A549 (cell line): ENCODE measurements at regions not wholly inside any gene's neighbourhood (a gene's known extent, or its start where the extent isn't known, plus 50 kb on each side); places are given as distances from the start of the nearest gene placed in this dataset.

Experiments used
- CEBPB ChIP-seq, 2 experiments: fragments of >200 bp in 1 of 2; sonication (Bioruptor Twin) in 1 of 2; formaldehyde crosslinking in 1 of 2; IDR thresholded peaks; 2 replicates each; pipeline ENCODE4 v1.6.1; 2012 to 2016
- CHD4 ChIP-seq: fragments of 200-600 bp; sonication (generic); IDR thresholded peaks from 2 replicates; pipeline ENCODE4 v1.6.1; 2016; ENCODE audit warnings: antibody characterized with exemption, mild to moderate bottlenecking, borderline replicate concordance
- CTCF ChIP-seq: fragments of >200 bp; sonication (Bioruptor Twin); formaldehyde crosslinking; IDR thresholded peaks from 3 replicates; pipeline ENCODE4 v1.5.1; 2016
- EHMT2 ChIP-seq: fragments of 200-600 bp; sonication (generic); IDR thresholded peaks from 2 replicates; pipeline ENCODE4 v1.6.1; 2016; ENCODE audit warnings: antibody characterized with exemption, low read depth, mild to moderate bottlenecking, moderate library complexity
- EP300 ChIP-seq, 2 experiments: fragments of >200 bp; sonication (Bioruptor Twin); formaldehyde crosslinking; IDR thresholded peaks; 2 replicates in 1 of 2; 3 replicates in 1 of 2; pipeline ENCODE4 v1.6.1; 2016 to 2017
- FOSB ChIP-seq: fragments of 250-450 bp; sonication (Bioruptor Pico); IDR thresholded peaks from 2 replicates; pipeline ENCODE4 v1.5.0; 2020; ENCODE audit warnings: mild to moderate bottlenecking, moderate library complexity
- HMGXB4 ChIP-seq: fragments of 250-450 bp; sonication (Bioruptor Pico); IDR thresholded peaks from 2 replicates; pipeline ENCODE4 v1.5.0; 2021; ENCODE audit warnings: mild to moderate bottlenecking, moderate library complexity, borderline replicate concordance
- MAX ChIP-seq: IDR thresholded peaks from 2 replicates; pipeline ENCODE4 v1.6.1; 2012
- PBX3 ChIP-seq: IDR thresholded peaks from 2 replicates; pipeline ENCODE4 v1.6.1; 2012
- POLR2A ChIP-seq: IDR thresholded peaks from 2 replicates; pipeline ENCODE4 v1.6.1; 2012; ENCODE audit warnings: mild to moderate bottlenecking, low read length
- RAD21 ChIP-seq, 2 experiments: fragments of >200 bp in 1 of 2; sonication (Bioruptor Twin) in 1 of 2; formaldehyde crosslinking in 1 of 2; IDR thresholded peaks in 1 of 2; conservative IDR thresholded peaks in 1 of 2; 2 replicates in 1 of 2; 3 replicates in 1 of 2; pipeline ENCODE4 v1.6.1; 2012 to 2018; ENCODE audit warnings: inconsistent platforms in 1 of 2
- ZSCAN20 ChIP-seq: fragments of 250-450 bp; sonication (Bioruptor Pico); IDR thresholded peaks from 2 replicates; pipeline ENCODE4 v1.8.0; 2022; ENCODE audit warnings: mild to moderate bottlenecking, moderate library complexity

- TF ChIP-seq CTCF (no peak), CHD4 (no peak), POLR2A (no peak), ZSCAN20 (CRISPR knock-in tag) (no peak), CEBPB (IDR thresholded peaks at IDR 0.05) (no peak), EHMT2 (no peak), HMGXB4 (CRISPR knock-in tag) (no peak), MAX (no peak), PBX3 (no peak), RAD21 (conservative IDR thresholded peaks at IDR 0.05 in 1 of 2, IDR thresholded peaks at IDR 0.05 in 1 of 2) (no peak), FOSB (no peak), EP300 (IDR thresholded peaks at IDR 0.05) (no peak)
Observed at GRCh38 chr13:62337109-62337880, 921.6 kb upstream of the PCDH20 start.
